A549 (cell line): ENCODE measurements at regions not wholly inside any gene's neighbourhood (a gene's known extent, or its start where the extent isn't known, plus 50 kb on each side); places are given as distances from the start of the nearest gene placed in this dataset.

ENCODE experiments used
- ATAC-seq, 2 experiments: fragments of 200-7000 bp in 1 of 2; fragments of >200 bp in 1 of 2; cut with Nextera tagmentation in 1 of 2; cut with Tn5 transposase in 1 of 2; 3 replicates each; pipeline versions ENCODE4 v1.8.0 to v1.9.1; 2018 to 2020; ENCODE audit warnings: mild to moderate bottlenecking in 1 of 2, moderate library complexity in 1 of 2
- CTCF ChIA-PET: fragments of 300-600 bp; sonication (Branson Sonifier 250); formaldehyde crosslinking; extraction: SDS; loops from one replicate; lab custom pipeline; 2021; ENCODE audit warnings: antibody characterized with exemption, inconsistent platforms; lab: Yijun Ruan, JAX
- POLR2A ChIA-PET: fragments of 350-600 bp; formaldehyde crosslinking; extraction: SDS; loops from one replicate; lab custom pipeline; 2021; ENCODE audit warnings: antibody characterized with exemption, inconsistent platforms; lab: Yijun Ruan, JAX
- DNase-seq, 2 experiments: peaks; one replicate each; pipeline versions ENCODE4 v3.0.0 to v3.0.0-alpha.2; 2011 to 2016; ENCODE audit warnings: low read depth in 1 of 2, low spot score in 1 of 2
- FAIRE-seq: peaks from 2 replicates; lab custom pipeline; 2011; peaks lifted over from hg19 to GRCh38; lab: Jason Lieb, UNC
- H3K27ac ChIP-seq, 2 experiments: fragments of >200 bp; sonication (Bioruptor Twin); formaldehyde crosslinking; 3 replicates each; pipeline ENCODE4 v1.5.1; 2016 to 2017
- H3K4me1 ChIP-seq: fragments of >200 bp; sonication (Bioruptor Twin); formaldehyde crosslinking; 3 replicates; pipeline ENCODE4 v1.6.1; 2016
- H3K4me2 ChIP-seq: fragments of >200 bp; sonication (Bioruptor Twin); formaldehyde crosslinking; 3 replicates; pipeline ENCODE4 v1.6.1; 2016
- H3K4me3 ChIP-seq: fragments of >200 bp; sonication (Bioruptor Twin); formaldehyde crosslinking; 3 replicates; pipeline ENCODE4 v1.5.1; 2016
- H3K9me3 ChIP-seq: fragments of >200 bp; sonication (Bioruptor Twin); formaldehyde crosslinking; 3 replicates; pipeline ENCODE4 v1.6.1; 2016
- CBX8 ChIP-seq: fragments of 200-600 bp; sonication (generic); IDR thresholded peaks from 2 replicates; pipeline ENCODE4 v1.6.1; 2016
- EHF ChIP-seq: fragments of 250-450 bp; sonication (Bioruptor Pico); IDR thresholded peaks from 2 replicates; pipeline ENCODE4 v1.5.0; 2020; ENCODE audit warnings: mild to moderate bottlenecking
- FOSB ChIP-seq: fragments of 250-450 bp; sonication (Bioruptor Pico); IDR thresholded peaks from 2 replicates; pipeline ENCODE4 v1.5.0; 2020; ENCODE audit warnings: mild to moderate bottlenecking, moderate library complexity
- FOSL2 ChIP-seq, 2 experiments: fragments of 450-650 bp in 1 of 2; fragments of >200 bp in 1 of 2; sonication (Bioruptor Twin) in 1 of 2; formaldehyde crosslinking; IDR thresholded peaks; 2 replicates each; pipeline versions ENCODE4 v1.5.0 to v1.6.1; 2016 to 2020; ENCODE audit warnings: mild to moderate bottlenecking in 1 of 2, moderate library complexity in 1 of 2
- GATA3 ChIP-seq: IDR thresholded peaks from 2 replicates; pipeline ENCODE4 v1.6.1; 2012; ENCODE audit warnings: borderline replicate concordance
- HOXB5 ChIP-seq: fragments of 250-450 bp; sonication (Bioruptor Pico); IDR thresholded peaks from 2 replicates; pipeline ENCODE4 v1.5.0; 2020; ENCODE audit warnings: mild to moderate bottlenecking, moderate library complexity
- JUNB ChIP-seq: fragments of >200 bp; sonication (Bioruptor Twin); formaldehyde crosslinking; IDR thresholded peaks from 2 replicates; pipeline ENCODE4 v1.6.1; 2016
- MYC ChIP-seq: IDR thresholded peaks from 2 replicates; pipeline ENCODE4 v1.6.1; 2012; ENCODE audit warnings: mild to moderate bottlenecking, inconsistent platforms, low read length, improper control_type of control experiment, borderline replicate concordance
- NPAS2 ChIP-seq: fragments of 250-450 bp; sonication (Bioruptor Pico); IDR thresholded peaks from 2 replicates; pipeline ENCODE4 v1.8.0; 2022; ENCODE audit warnings: mild to moderate bottlenecking, moderate library complexity, borderline replicate concordance
- POLR2A ChIP-seq: IDR thresholded peaks from 2 replicates; pipeline ENCODE4 v1.6.1; 2012; ENCODE audit warnings: mild to moderate bottlenecking, low read length
- POLR2AphosphoS2 ChIP-seq: conservative IDR thresholded peaks from 2 replicates; pipeline ENCODE4 v1.6.1; 2012; ENCODE audit warnings: low read length, improper control_type of control experiment, inconsistent platforms
- SMC3 ChIP-seq: fragments of >200 bp; sonication (Bioruptor Twin); formaldehyde crosslinking; IDR thresholded peaks from 3 replicates; pipeline ENCODE4 v1.6.1; 2018; ENCODE audit warnings: inconsistent platforms
- SREBF2 ChIP-seq: fragments of 450-650 bp; IDR thresholded peaks from 2 replicates; pipeline ENCODE4 v1.6.1; 2014; ENCODE audit warnings: mild to moderate bottlenecking, moderate library complexity
- TFCP2L1 ChIP-seq: fragments of 250-450 bp; sonication (Bioruptor Pico); IDR thresholded peaks from 2 replicates; pipeline ENCODE4 v1.5.0; 2021; ENCODE audit warnings: mild to moderate bottlenecking
- TP53 ChIP-seq: fragments of 250-450 bp; sonication (Bioruptor Pico); IDR thresholded peaks from 2 replicates; pipeline ENCODE4 v1.5.0; 2021; ENCODE audit warnings: mild to moderate bottlenecking, moderate library complexity
- WGBS: methylation state at CpG from one replicate; pipeline ENCODE4 v1.1.6; 2017; ENCODE audit errors: missing lambda C conversion rate; 5-methylcytosine and 5-hydroxymethylcytosine counted together
- TF ChIP-seq, protein P1 (sequence below): IDR thresholded peaks from 2 replicates; pipeline ENCODE4 v1.6.1; 2012; ENCODE audit warnings: low read depth, borderline replicate concordance
- TF ChIP-seq, protein P2 (sequence below): fragments of >200 bp; sonication (Bioruptor Twin); formaldehyde crosslinking; IDR thresholded peaks from 2 replicates; pipeline ENCODE4 v1.6.1; 2016
- TF ChIP-seq, protein P3 (sequence below): fragments of 150-350 bp; IDR thresholded peaks from 2 replicates; pipeline ENCODE4 v1.6.1; 2014; ENCODE audit warnings: low read depth, mild to moderate bottlenecking, low read length
- TF ChIP-seq, protein P4 (sequence below): IDR thresholded peaks from 2 replicates; pipeline ENCODE4 v1.6.1; 2012
- TF ChIP-seq, protein P5 (sequence below): fragments of 250-450 bp; sonication (Bioruptor Pico); IDR thresholded peaks from 2 replicates; pipeline ENCODE4 v1.5.0; 2020; ENCODE audit warnings: low read depth, mild to moderate bottlenecking, moderate library complexity

DNA sequence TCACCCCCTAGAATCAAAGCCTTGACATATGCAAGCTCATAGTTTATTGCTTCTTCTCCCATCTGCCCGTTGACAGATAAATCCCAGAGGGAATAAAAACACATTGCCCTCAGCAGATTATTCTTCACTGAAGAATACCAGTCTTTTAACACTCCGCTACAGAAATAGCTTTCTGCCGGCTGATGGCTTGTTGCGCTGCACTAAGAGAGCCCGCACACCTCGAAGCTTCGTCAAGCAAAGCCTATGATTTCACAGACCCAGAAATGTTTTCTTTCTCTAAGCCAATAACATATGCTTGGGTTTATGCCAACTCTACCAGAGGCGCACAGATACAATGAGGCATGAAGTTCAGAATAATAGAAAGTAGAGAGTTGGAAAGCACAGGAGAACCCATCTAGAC lies 208.9 kb upstream of the FOXQ1 start:
- CTCF ChIA-PET: interaction anchor here (0.5 to 1.1 kb wide), 2 partner anchors 31 to 512 kb away, joined by 3 read pairs; no protein-coding TSS in a partner anchor
- POLR2A ChIA-PET: no interaction called here
- FAIRE-seq: no peak

DNA sequence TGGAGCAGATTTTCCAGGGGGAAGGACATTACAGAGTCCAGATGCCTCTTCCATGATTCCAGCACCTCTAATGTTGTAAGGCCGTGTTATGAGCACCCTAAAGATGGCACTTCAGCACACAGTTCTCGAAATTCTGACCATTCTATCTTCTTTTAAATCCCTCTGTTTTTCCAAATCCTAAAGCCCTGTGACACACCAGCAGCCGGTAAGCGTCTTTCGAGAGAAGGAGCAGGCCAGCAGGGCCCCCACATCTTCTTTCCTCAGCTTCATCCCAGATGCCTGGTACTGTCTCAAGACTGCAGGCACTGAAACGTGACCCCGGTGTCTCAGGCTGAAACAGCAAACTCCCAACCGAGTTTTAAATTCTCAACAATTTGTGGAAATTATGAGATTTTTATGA lies 211.6 kb upstream of the FOXQ1 start:
- Histone ChIP-seq H3K4me1 (no peaks in the 10 kb centered on the region), H3K4me2 (no peak overlapping the region), H3K9me3 (no peaks in the 10 kb centered on the region), H3K27ac (no peak overlapping the region), H3K4me3 (no peak overlapping the region)
- 66% methylated on average over 6 of the region's 8 CpGs for WGBS
- no peak for ATAC-seq
- CTCF ChIA-PET: interaction anchor here (1.4 kb wide), 1 partner anchor 236 kb away, joined by 3 read pairs; no protein-coding TSS in a partner anchor
- FAIRE-seq: no peak
- TF ChIP-seq SREBF2 (no peak), NPAS2 (no peak)
- TF ChIP-seq, protein P1, sequence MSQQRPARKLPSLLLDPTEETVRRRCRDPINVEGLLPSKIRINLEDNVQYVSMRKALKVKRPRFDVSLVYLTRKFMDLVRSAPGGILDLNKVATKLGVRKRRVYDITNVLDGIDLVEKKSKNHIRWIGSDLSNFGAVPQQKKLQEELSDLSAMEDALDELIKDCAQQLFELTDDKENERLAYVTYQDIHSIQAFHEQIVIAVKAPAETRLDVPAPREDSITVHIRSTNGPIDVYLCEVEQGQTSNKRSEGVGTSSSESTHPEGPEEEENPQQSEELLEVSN: no peak
- POLR2A ChIA-PET: no interaction called here
- DNase-seq: no peak

More for the DNA sequence above, 208.9 kb upstream of the FOXQ1 start:
- WGBS: 80% methylated on average over 8 of the region's 8 CpGs
- Histone ChIP-seq H3K4me2 (no peak overlapping the region), H3K27ac (no peak overlapping the region), H3K4me1 (no peaks in the 10 kb centered on the region), H3K9me3 (no peaks in the 10 kb centered on the region), H3K4me3 (no peak overlapping the region)
- TF ChIP-seq TFCP2L1 (CRISPR knock-in tag) (no peak), FOSB (CRISPR knock-in tag) (no peak), POLR2A (no peak), SMC3 (no peak), GATA3 (no peak), MYC (no peak)
- TF ChIP-seq, protein P2, sequence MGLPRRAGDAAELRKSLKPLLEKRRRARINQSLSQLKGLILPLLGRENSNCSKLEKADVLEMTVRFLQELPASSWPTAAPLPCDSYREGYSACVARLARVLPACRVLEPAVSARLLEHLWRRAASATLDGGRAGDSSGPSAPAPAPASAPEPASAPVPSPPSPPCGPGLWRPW: no peak
- TF ChIP-seq, protein P3, sequence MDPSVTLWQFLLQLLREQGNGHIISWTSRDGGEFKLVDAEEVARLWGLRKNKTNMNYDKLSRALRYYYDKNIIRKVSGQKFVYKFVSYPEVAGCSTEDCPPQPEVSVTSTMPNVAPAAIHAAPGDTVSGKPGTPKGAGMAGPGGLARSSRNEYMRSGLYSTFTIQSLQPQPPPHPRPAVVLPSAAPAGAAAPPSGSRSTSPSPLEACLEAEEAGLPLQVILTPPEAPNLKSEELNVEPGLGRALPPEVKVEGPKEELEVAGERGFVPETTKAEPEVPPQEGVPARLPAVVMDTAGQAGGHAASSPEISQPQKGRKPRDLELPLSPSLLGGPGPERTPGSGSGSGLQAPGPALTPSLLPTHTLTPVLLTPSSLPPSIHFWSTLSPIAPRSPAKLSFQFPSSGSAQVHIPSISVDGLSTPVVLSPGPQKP: no peak
- TF ChIP-seq, protein P4, sequence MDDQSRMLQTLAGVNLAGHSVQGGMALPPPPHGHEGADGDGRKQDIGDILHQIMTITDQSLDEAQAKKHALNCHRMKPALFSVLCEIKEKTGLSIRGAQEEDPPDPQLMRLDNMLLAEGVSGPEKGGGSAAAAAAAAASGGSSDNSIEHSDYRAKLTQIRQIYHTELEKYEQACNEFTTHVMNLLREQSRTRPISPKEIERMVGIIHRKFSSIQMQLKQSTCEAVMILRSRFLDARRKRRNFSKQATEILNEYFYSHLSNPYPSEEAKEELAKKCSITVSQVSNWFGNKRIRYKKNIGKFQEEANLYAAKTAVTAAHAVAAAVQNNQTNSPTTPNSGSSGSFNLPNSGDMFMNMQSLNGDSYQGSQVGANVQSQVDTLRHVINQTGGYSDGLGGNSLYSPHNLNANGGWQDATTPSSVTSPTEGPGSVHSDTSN: no peak
- DNase-seq: no peak
- ATAC-seq: no peak

DNA sequence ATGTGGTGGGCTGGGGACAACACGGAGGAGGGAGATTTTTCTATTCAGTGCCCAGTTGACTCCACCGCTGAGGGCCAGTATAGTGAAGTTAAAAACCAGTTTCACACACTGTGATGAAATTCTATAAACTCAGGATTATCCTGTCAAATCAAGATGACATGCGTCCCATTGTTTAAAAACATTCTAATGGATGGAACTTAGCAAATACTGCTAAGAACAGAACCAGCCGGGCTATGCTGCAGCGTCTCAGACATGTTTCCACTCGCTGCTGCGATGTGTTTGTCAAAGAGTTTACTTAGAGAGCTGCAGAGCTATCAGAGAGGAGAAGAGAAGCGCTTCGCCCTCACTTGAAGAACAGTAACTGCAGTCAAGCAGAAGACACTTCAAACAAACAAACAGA lies 212.6 kb upstream of the FOXQ1 start:
- POLR2A ChIA-PET: no interaction called here
- no peak for DNase-seq
- H3K27ac ChIP-seq: no peak overlapping the region
- TF ChIP-seq FOSL2 (IDR thresholded peaks at IDR 0.05): no peak
- TF ChIP-seq FOSL2 (CRISPR knock-in tag; IDR thresholded peaks at IDR 0.05): no peak
- no peak for TF ChIP-seq NPAS2
- TF ChIP-seq, protein P4: no peak
- TF ChIP-seq FOSB (CRISPR knock-in tag): no peak
- TF ChIP-seq HOXB5 (CRISPR knock-in tag): no peak
- no peak for TF ChIP-seq JUNB
- no peak for TF ChIP-seq SMC3
- TF ChIP-seq POLR2AphosphoS2: no peak
- TF ChIP-seq, protein P1: no peak
- TF ChIP-seq, protein P5, sequence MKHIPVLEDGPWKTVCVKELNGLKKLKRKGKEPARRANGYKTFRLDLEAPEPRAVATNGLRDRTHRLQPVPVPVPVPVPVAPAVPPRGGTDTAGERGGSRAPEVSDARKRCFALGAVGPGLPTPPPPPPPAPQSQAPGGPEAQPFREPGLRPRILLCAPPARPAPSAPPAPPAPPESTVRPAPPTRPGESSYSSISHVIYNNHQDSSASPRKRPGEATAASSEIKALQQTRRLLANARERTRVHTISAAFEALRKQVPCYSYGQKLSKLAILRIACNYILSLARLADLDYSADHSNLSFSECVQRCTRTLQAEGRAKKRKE (CRISPR knock-in tag): no peak
- TF ChIP-seq MYC: no peak
- no peak for TF ChIP-seq CBX8
- TF ChIP-seq TP53 (CRISPR knock-in tag): no peak
- TF ChIP-seq EHF (CRISPR knock-in tag): no peak
- no peak for TF ChIP-seq GATA3
- no peak for ATAC-seq
- no peaks in the 10 kb centered on the region for H3K9me3 ChIP-seq
- H3K4me2 ChIP-seq: no peak overlapping the region
- no peaks in the 10 kb centered on the region for H3K4me1 ChIP-seq
- CTCF ChIA-PET: interaction anchor here (1.5 kb wide), 1 partner anchor 12 kb away, joined by 4 read pairs; no protein-coding TSS in a partner anchor
- no peak overlapping the region for H3K4me3 ChIP-seq
- 87% methylated on average over 9 of the region's 9 CpGs for WGBS
- FAIRE-seq: no peak
